HEK293T (cell line): ENCODE measurements at regions not wholly inside any gene's neighbourhood (a gene's known extent, or its start where the extent isn't known, plus 50 kb on each side); places are given as distances from the start of the nearest gene placed in this dataset.

ENCODE experiments used
- CTCF ChIA-PET: fragments of 350-600 bp; formaldehyde crosslinking; extraction: SDS; loops from one replicate; lab custom pipeline; 2021; ENCODE audit warnings: antibody characterized with exemption, inconsistent platforms; lab: Yijun Ruan, JAX
- POLR2A ChIA-PET: fragments of 350-600 bp; formaldehyde crosslinking; extraction: SDS; loops from one replicate; lab custom pipeline; 2020; ENCODE audit warnings: antibody characterized with exemption, inconsistent platforms; lab: Yijun Ruan, JAX
- DNase-seq: peaks from one replicate; pipeline ENCODE4 v3.0.0; 2012; ENCODE audit warnings: mixed read lengths; ENCODE audit errors: extremely low spot score
- ARNT ChIP-seq: fragments of 450-650 bp; IDR thresholded peaks from 2 replicates; pipeline ENCODE4 v1.6.1; 2017; ENCODE audit warnings: mild to moderate bottlenecking
- BHLHE40 ChIP-seq: fragments of 450-650 bp; IDR thresholded peaks from 2 replicates; pipeline ENCODE4 v1.6.1; 2016; ENCODE audit warnings: mild to moderate bottlenecking, moderate library complexity, borderline replicate concordance
- CTBP1 ChIP-seq: fragments of 450-650 bp; IDR thresholded peaks from 2 replicates; pipeline ENCODE4 v1.6.1; 2016; ENCODE audit warnings: borderline replicate concordance
- ELF4 ChIP-seq: fragments of 450-650 bp; IDR thresholded peaks from 2 replicates; pipeline ENCODE4 v1.6.1; 2017; ENCODE audit warnings: antibody characterized with exemption
- FOXA1 ChIP-seq: fragments of 450-650 bp; IDR thresholded peaks from 2 replicates; pipeline ENCODE4 v1.6.1; 2016; ENCODE audit warnings: mild to moderate bottlenecking
- FOXK2 ChIP-seq: fragments of 450-650 bp; IDR thresholded peaks from 2 replicates; pipeline ENCODE4 v1.6.1; 2016; ENCODE audit warnings: mild to moderate bottlenecking
- FOXM1 ChIP-seq: fragments of 450-650 bp; IDR thresholded peaks from 2 replicates; pipeline ENCODE4 v1.6.1; 2017; ENCODE audit warnings: mild to moderate bottlenecking, borderline replicate concordance
- HDGF ChIP-seq: fragments of 450-650 bp; IDR thresholded peaks from 2 replicates; pipeline ENCODE4 v1.6.1; 2017; ENCODE audit warnings: antibody characterized with exemption, borderline replicate concordance
- L3MBTL2 ChIP-seq: fragments of 450-650 bp; conservative IDR thresholded peaks from 2 replicates; pipeline ENCODE4 v1.6.1; 2016; ENCODE audit warnings: mild to moderate bottlenecking
- LEF1 ChIP-seq: fragments of 450-650 bp; IDR thresholded peaks from 2 replicates; pipeline ENCODE4 v1.6.1; 2017; ENCODE audit warnings: mild to moderate bottlenecking, borderline replicate concordance
- NFRKB ChIP-seq: fragments of 450-650 bp; IDR thresholded peaks from 2 replicates; pipeline ENCODE4 v1.6.1; 2016; ENCODE audit warnings: mild to moderate bottlenecking, moderate library complexity
- SP1 ChIP-seq: fragments of 450-650 bp; IDR thresholded peaks from 2 replicates; pipeline ENCODE4 v1.6.1; 2017
- SUZ12 ChIP-seq: fragments of 450-650 bp; IDR thresholded peaks from 2 replicates; pipeline ENCODE4 v1.6.1; 2016; ENCODE audit warnings: mild to moderate bottlenecking
- TARDBP ChIP-seq: fragments of 450-650 bp; IDR thresholded peaks from 2 replicates; pipeline ENCODE4 v1.6.1; 2016
- ZNF384 ChIP-seq: fragments of 450-650 bp; IDR thresholded peaks from 2 replicates; pipeline ENCODE4 v1.6.1; 2016
- TF ChIP-seq, protein P1 (sequence below): fragments of 450-650 bp; IDR thresholded peaks from 2 replicates; pipeline ENCODE4 v1.6.1; 2016

DNA sequence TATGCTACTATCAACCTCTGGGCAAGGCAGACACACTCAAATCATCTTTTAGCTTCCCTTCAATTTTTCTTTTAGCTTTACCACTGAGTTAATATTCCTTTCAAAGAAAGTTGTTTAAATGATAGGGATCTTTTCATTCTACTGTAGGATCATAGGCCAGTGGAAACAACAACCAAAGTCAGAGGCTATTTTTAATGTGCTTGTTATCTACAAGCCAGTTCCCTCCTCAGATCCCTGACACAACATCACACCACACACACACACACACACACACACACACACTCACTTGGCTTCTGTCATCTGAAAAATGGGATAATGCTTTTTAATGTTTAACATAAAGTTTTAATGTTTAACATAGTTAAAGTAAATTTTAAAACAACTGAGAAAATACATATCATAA lies 106.7 kb upstream of the CAV2 start:
- TF ChIP-seq NFRKB: no peak
- no peak for DNase-seq
- ChIA-PET POLR2A (no interaction called here), CTCF (no interaction called here)

- POLR2A ChIA-PET: no interaction called here
These were observed 105.9 kb upstream of the CAV2 start for GRCh38 chr7:116393654-116394053.

DNA sequence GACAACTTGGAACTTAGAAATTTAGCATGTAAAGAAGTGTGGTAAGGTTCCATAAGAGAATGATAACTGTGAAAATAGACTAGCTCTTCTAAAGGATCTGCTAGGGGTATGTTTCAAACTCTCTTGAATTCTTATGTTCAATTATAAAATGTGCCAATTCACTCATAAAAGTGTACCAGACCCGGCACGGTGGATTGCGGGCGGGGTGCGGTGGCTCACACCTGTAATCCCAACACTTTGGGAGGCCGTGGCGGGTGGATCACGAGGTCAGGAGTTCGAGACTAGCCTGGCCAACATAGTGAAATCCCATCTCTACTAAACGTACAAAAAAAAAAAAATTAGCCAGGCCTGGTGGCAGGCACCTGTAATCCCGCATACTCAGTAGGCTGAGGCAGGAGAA lies 105.4 kb upstream of the CAV2 start:
- TF ChIP-seq SP1: no peak
- no peak for TF ChIP-seq FOXK2
- TF ChIP-seq FOXA1: no peak
- ChIA-PET CTCF (no interaction called here), POLR2A (no interaction called here)
- DNase-seq: no peak

More at GRCh38 chr7:116393654-116394053, 105.9 kb upstream of the CAV2 start:
- CTCF ChIA-PET: no interaction called here
- DNase-seq: no peak
- TF ChIP-seq TARDBP: no peak
- TF ChIP-seq FOXA1: no peak
- TF ChIP-seq SP1: no peak
- no peak for TF ChIP-seq ELF4
- no peak for TF ChIP-seq ARNT
- no peak for TF ChIP-seq LEF1
- no peak for TF ChIP-seq CTBP1

DNA sequence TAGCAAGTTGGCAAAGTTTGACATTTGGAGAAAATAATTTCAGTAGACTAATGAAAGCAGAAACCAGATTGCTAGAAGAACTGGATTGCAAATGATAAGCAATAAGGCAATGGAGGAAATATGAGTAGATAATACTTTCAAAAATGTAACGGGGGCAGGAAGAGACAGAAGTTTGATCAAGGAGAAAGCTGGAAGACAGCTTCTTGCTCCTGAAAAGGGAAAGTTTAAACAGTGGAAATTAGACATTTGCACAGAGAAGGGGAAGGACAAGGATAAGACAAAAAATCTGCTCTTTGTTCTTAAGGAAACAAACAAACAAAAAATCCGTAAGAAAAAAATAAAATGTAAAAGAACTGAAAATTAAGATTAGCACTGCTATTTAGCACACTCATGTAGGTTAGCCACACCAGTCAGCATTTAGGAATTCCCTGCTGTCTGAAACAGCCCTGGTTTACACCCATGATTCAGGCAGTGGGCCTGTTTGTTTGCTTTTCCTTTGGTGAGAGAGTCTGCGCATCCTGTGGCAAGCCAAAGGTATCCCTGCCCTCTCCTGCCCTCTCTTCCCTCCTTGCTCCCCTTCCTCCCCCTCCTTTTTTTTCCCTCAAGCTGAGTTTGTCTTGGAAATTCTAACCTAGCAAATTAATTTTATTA lies 104.3 kb upstream of the CAV2 start:
- TF ChIP-seq FOXA1 (no peak), ZNF384 (no peak), FOXM1 (no peak), L3MBTL2 (no peak)
- POLR2A ChIA-PET: interaction anchor here (0.7 kb wide), 1 partner anchor 8 kb away, joined by 5 read pairs; no protein-coding TSS in a partner anchor
- CTCF ChIA-PET: no interaction called here
- DNase-seq: no peak

DNA sequence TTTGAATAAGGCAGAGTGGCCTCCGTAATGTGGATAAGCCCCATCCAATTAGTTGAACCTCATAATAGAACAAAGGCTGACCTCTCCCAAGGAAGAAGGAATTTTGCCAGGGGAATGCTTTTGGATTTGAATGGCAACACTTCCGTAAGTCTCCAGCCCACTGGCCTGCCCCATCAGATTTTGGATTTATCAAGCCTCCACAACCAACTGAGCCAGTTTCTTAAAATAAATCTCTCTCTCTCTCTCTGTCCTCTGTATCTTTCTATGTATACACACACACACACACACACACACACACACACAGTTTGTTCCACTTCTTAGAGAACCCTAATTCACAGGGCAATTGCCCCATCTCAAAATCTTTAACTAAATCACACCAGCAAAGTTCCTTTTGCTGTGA lies 100.9 kb upstream of the CAV2 start:
- TF ChIP-seq ARNT (no peak), FOXK2 (no peak), FOXA1 (no peak), FOXM1 (no peak), ELF4 (no peak), HDGF (no peak), L3MBTL2 (no peak), BHLHE40 (no peak), SP1 (no peak), SUZ12 (no peak), CTBP1 (no peak), LEF1 (no peak), TARDBP (no peak), NFRKB (no peak), ZNF384 (no peak)
- TF ChIP-seq, protein P1, sequence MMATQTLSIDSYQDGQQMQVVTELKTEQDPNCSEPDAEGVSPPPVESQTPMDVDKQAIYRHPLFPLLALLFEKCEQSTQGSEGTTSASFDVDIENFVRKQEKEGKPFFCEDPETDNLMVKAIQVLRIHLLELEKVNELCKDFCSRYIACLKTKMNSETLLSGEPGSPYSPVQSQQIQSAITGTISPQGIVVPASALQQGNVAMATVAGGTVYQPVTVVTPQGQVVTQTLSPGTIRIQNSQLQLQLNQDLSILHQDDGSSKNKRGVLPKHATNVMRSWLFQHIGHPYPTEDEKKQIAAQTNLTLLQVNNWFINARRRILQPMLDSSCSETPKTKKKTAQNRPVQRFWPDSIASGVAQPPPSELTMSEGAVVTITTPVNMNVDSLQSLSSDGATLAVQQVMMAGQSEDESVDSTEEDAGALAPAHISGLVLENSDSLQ: no peak
- ChIA-PET CTCF (no interaction called here), POLR2A (interaction anchor here (0.6 kb wide), 1 partner anchor 11 kb away, joined by 3 read pairs; no protein-coding TSS in a partner anchor)
- no peak for DNase-seq

DNA sequence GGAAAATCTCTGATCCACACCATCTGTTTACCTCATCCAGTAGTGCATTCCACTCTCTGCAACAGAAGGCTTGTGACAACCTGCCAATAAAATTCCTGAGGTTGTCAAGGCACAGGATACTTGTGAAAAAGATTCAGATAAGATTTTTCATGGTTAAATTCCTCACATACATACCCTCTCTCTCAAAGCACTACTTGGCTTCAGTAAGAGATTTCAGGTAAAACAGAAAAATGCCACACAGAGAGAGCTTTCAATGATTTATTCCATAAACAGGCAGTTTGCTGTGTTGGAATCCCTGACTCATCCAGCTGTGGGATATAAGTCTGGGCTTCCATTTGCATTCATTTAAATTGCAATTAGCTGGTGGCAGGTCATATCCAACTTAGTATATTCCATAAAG lies 99.7 kb upstream of the CAV2 start:
- no peak for DNase-seq
- POLR2A ChIA-PET: no interaction called here
- CTCF ChIA-PET: no interaction called here
- TF ChIP-seq TARDBP: no peak
- no peak for TF ChIP-seq ZNF384
- no peak for TF ChIP-seq FOXM1
- no peak for TF ChIP-seq ELF4
- no peak for TF ChIP-seq HDGF
- TF ChIP-seq BHLHE40: no peak
- TF ChIP-seq, protein P1: no peak
- no peak for TF ChIP-seq NFRKB
- TF ChIP-seq LEF1: no peak
- no peak for TF ChIP-seq FOXK2
- TF ChIP-seq L3MBTL2: no peak
- no peak for TF ChIP-seq FOXA1

GRCh38 chr7:116400522-116400921 lies 99.0 kb upstream of the CAV2 start:
- CTCF ChIA-PET: no interaction called here
- no peak for DNase-seq
- POLR2A ChIA-PET: no interaction called here
- TF ChIP-seq FOXA1 (no peak), SUZ12 (no peak), SP1 (no peak), ARNT (no peak), FOXM1 (no peak), L3MBTL2 (no peak), FOXK2 (no peak), BHLHE40 (no peak), HDGF (no peak), ZNF384 (no peak), LEF1 (no peak), CTBP1 (no peak), TARDBP (no peak), ELF4 (no peak), NFRKB (no peak)
- TF ChIP-seq, protein P1: no peak
